ENCODE measurements at regions not wholly inside any gene's neighbourhood (a gene's known extent, or its start where the extent isn't known, plus 50 kb on each side); places are given as distances from the start of the nearest gene placed in this dataset.

DNA sequence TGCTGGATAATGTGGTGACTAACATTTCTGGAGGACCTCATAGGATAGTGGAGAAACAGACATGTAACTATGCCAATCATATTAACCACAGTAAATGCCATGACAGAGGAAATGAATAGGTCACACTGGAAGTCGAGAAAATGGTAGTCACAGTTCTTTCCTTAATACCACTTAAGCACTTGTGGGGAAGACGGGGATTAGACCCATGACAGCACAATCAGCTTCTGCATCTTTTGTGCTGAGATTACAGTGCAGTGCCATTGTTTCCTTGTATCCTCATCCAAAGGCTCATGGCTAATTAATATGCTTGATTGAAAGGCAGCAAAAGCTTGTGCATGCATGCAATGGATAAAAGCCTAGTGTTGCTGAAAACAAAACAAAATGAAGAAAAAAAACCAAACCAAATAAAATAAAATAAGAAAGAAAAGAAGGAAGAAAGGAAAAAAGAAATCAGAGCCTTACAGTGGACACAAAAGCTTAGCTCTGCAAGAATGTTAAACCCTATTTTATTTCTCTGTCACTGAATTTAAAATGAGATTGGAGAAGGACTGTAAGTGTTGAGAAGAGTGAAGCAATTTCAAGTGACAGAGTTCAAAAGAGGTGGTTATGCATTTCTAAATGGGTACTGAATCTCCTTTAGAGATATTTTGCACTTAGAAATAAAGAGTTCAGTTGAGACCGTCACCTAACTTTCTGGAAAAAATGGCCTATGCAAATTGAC, 1011.9 kb downstream of the CDH8 start:
- WGBS (ENCODE audit: low lambda C conversion rate, missing lambda C conversion rate) = 55% methylated on average over 3 of the region's 3 CpGs
- Histone ChIP-seq H3K36me3 (replicated peaks; ENCODE audit: insufficient read depth, low read depth) (no peaks in the 10 kb centered on the region), H4K20me1 (ENCODE audit: insufficient read depth, poor library complexity, severe bottlenecking) (no peaks in the 10 kb centered on the region), H3K79me2 (no peaks in the 10 kb centered on the region), H3K9me2 (replicated peaks; ENCODE audit: insufficient read depth) (no peaks in the 10 kb centered on the region), H3K4me2 (no peak overlapping the region), H3K27ac (no peak overlapping the region), H3K9me3 (ENCODE audit: low read depth) (no peaks in the 10 kb centered on the region), H3K4me3 (no peak overlapping the region), H3K27me3 (no peaks in the 10 kb centered on the region), H3K4me1 (ENCODE audit: insufficient read depth) (no peaks in the 10 kb centered on the region), H2AFZ (no peak overlapping the region)
- TF ChIP-seq EZH2 (IDR thresholded peaks at IDR 0.05; ENCODE audit: borderline replicate concordance) (no peak), EZH2phosphoT487 (IDR thresholded peaks at IDR 0.05; ENCODE audit: low read depth, severe bottlenecking, unreplicated experiment) (no peak), CTCF (IDR thresholded peaks at IDR 0.05; ENCODE audit: poor library complexity) (no peak)
- no peak for DNase-seq (ENCODE audit: low spot score)

- no peak for DNase-seq (ENCODE audit: low spot score)
- H3K4me2 ChIP-seq = no peak overlapping the region
- 78% methylated on average over 6 of the region's 6 CpGs for WGBS (ENCODE audit: low lambda C conversion rate, missing lambda C conversion rate)
Observed at GRCh38 chr16:61014869-61015268, 1021.4 kb downstream of the CDH8 start.

GRCh38 chr16:61007694-61008093, 1028.5 kb downstream of the CDH8 start:
- no peaks in the 10 kb centered on the region for H3K27me3 ChIP-seq
- H2AFZ ChIP-seq = no peak overlapping the region
- no peak overlapping the region for H3K27ac ChIP-seq
- H3K9me2 ChIP-seq (replicated peaks; ENCODE audit: insufficient read depth) = no peaks in the 10 kb centered on the region
- H3K4me1 ChIP-seq (ENCODE audit: insufficient read depth) = no peaks in the 10 kb centered on the region
- TF ChIP-seq CTCF (IDR thresholded peaks at IDR 0.05; ENCODE audit: poor library complexity) (no peak), EZH2 (IDR thresholded peaks at IDR 0.05; ENCODE audit: borderline replicate concordance) (no peak), EZH2phosphoT487 (IDR thresholded peaks at IDR 0.05; ENCODE audit: low read depth, severe bottlenecking, unreplicated experiment) (no peak)
- WGBS (ENCODE audit: low lambda C conversion rate, missing lambda C conversion rate) = 71% methylated on average over 8 of the region's 8 CpGs
- no peak overlapping the region for H3K4me3 ChIP-seq
- no peak for DNase-seq (ENCODE audit: low spot score)
- no peak overlapping the region for H3K4me2 ChIP-seq
- H3K36me3 ChIP-seq (replicated peaks; ENCODE audit: insufficient read depth, low read depth) = no peaks in the 10 kb centered on the region
- no peaks in the 10 kb centered on the region for H4K20me1 ChIP-seq (ENCODE audit: insufficient read depth, poor library complexity, severe bottlenecking)
- H3K9me3 ChIP-seq (ENCODE audit: low read depth) = no peaks in the 10 kb centered on the region
- H3K79me2 ChIP-seq = no peaks in the 10 kb centered on the region

More at GRCh38 chr16:61014869-61015268, 1021.4 kb downstream of the CDH8 start:
- Histone ChIP-seq H3K9me3 (ENCODE audit: low read depth) (no peaks in the 10 kb centered on the region), H4K20me1 (ENCODE audit: insufficient read depth, poor library complexity, severe bottlenecking) (no peaks in the 10 kb centered on the region), H3K4me3 (no peak overlapping the region), H2AFZ (no peak overlapping the region), H3K79me2 (no peaks in the 10 kb centered on the region), H3K9me2 (replicated peaks; ENCODE audit: insufficient read depth) (no peaks in the 10 kb centered on the region), H3K27me3 (no peaks in the 10 kb centered on the region), H3K36me3 (replicated peaks; ENCODE audit: insufficient read depth, low read depth) (no peaks in the 10 kb centered on the region), H3K27ac (no peak overlapping the region), H3K4me1 (ENCODE audit: insufficient read depth) (no peaks in the 10 kb centered on the region)
- TF ChIP-seq CTCF (IDR thresholded peaks at IDR 0.05; ENCODE audit: poor library complexity) = no peak
- no peak for TF ChIP-seq EZH2 (IDR thresholded peaks at IDR 0.05; ENCODE audit: borderline replicate concordance)
- TF ChIP-seq EZH2phosphoT487 (IDR thresholded peaks at IDR 0.05; ENCODE audit: low read depth, severe bottlenecking, unreplicated experiment) = no peak

All from hepatocyte (in vitro differentiated cells).